Cardiac fibroblast (primary cell): ENCODE measurements at regions not wholly inside any gene's neighbourhood (a gene's known extent, or its start where the extent isn't known, plus 50 kb on each side); places are given as distances from the start of the nearest gene placed in this dataset.

Source experiments
- DNase-seq, 2 donors: peaks; one replicate each; pipeline versions ENCODE4 v3.0.0 to v3.0.0-alpha.2; 2010; ENCODE audit warnings: low read depth in 2 of 2
- H3K4me3 ChIP-seq, 2 donors: replicated peaks in 1 of 2; 1 replicate in 1 of 2; 2 replicates in 1 of 2; pipeline ENCODE4 v1.5.1; 2011; ENCODE audit warnings: low read depth in 2 of 2, low read length in 2 of 2, mild to moderate bottlenecking in 2 of 2, moderate library complexity in 1 of 2
- TF ChIP-seq, protein P1 (sequence below): IDR thresholded peaks from one replicate; pipeline ENCODE4 v1.5.1; 2011; ENCODE audit warnings: low read depth, mild to moderate bottlenecking, low read length, inconsistent platforms

DNA sequence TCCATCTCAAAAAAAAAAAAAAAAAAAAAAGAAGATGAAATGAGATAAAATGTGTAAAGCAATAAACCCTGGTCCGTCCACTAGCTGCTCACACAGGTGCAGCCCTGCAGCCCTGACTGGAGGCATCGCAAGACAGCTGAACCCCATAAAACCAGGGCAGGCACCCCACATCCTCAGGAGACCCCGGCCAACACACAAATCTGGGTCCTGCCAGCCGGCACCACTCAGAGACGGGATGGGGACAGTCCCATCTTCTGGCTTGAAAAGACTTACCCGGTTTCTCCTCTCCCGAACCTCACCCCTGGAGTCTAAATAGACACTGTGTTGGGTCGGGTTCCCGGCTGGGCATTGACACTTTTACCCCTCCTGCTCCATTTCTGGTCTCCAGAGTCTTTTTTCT is 52.7 kb upstream of the TNRC6C start:
- TF ChIP-seq, protein P1, sequence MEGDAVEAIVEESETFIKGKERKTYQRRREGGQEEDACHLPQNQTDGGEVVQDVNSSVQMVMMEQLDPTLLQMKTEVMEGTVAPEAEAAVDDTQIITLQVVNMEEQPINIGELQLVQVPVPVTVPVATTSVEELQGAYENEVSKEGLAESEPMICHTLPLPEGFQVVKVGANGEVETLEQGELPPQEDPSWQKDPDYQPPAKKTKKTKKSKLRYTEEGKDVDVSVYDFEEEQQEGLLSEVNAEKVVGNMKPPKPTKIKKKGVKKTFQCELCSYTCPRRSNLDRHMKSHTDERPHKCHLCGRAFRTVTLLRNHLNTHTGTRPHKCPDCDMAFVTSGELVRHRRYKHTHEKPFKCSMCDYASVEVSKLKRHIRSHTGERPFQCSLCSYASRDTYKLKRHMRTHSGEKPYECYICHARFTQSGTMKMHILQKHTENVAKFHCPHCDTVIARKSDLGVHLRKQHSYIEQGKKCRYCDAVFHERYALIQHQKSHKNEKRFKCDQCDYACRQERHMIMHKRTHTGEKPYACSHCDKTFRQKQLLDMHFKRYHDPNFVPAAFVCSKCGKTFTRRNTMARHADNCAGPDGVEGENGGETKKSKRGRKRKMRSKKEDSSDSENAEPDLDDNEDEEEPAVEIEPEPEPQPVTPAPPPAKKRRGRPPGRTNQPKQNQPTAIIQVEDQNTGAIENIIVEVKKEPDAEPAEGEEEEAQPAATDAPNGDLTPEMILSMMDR, result no peak
- H3K4me3 ChIP-seq, result no peak overlapping the region
- no peak for DNase-seq

DNA sequence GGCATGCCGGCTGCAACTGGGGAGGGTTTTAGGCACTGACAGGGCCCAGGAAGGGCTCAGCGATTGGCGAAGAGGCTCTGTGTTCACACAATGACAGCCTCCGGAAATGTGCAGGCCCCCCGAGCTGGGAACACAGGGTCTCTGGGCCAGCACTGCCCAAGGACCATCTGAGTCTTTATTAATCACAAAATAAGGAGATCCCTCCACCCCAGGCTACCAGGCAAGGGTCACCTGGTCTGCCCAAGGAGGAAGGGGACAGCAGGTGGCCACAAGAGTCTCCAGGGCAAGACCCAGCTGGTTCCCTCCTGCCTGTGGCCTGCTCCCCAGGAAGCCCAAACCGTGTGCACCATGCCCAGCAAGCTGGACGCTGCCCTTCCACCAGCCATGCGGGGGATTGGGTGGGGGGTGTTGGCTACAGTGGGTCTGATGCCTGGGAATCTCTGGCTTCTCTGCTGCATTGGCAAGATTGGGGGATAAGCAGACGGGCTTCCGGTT is 52.1 kb upstream of the TNRC6C start:
- H3K4me3 ChIP-seq, result no peak overlapping the region
- DNase-seq, result no peak
- TF ChIP-seq, protein P1, result no peak

DNA sequence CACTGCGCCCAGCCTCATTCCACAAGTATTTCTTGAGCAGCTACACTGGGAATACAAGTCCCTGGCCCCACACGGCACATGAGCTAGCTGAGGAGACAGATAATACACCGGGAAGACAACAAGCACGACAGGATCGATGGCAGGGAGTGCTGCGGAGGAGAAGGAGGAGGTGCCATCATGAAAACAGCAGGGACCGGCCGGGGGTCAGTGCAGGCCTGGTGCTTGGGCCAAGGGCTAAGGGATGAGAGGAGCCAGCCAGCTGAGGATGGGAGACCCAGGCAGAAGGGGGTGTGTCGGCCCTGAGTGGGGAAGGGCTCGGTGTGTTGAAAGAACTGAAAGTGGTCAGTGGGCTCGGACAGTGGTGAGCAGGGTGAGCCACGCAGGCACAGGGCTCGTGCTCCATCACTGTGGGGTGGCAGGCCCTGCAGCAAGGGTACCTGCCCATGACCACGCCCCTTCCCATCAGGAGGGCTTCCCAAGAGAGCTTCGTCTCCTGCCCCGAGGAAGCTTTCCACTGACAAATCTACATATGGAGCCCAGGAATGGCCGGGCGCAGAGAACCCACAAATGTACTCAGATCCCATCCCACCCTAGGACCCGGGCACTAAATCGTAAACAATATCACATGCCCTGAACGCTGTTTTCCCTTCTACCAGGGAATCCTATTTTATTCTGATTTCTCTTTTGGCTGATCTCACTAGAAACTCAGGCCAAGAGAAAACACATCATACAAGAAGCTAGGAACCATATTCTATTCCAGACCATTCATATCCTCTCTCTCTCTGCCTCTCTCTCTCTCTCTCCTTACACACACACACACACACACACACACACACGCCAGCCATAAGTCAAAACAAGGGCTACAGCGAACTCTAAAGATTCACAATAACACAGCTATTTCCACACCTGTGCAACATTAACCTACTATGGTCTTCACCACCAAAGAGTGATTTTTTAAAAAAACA is 50.7 kb upstream of the TNRC6C start:
- TF ChIP-seq, protein P1, result no peak
- no peak for DNase-seq
- no peak overlapping the region for H3K4me3 ChIP-seq

DNA sequence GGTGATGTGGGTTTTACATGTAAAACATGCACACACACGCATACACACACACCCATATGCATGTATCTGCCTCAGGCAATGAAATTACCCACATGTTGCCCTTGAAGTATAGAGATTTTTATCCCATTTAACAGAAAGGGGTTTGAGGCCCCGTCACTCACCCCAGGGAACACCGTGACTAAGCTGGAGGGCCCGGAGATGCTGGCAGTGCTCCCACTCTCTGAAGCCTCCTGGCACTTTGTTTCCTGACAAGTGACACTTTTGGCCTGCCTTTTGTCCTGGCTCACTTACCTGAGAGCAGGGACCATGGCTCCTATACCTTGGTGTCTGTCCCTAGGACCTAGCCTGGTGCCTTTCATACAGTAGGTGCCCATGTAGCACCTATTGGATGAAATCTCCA is 50.0 kb upstream of the TNRC6C start:
- DNase-seq, result no peak
- TF ChIP-seq, protein P1, result no peak
- H3K4me3 ChIP-seq, result no peak overlapping the region
